SHP77 treated with DMSO at 0.1 percent for 48 hours (cell line): ENCODE measurements at regions not wholly inside any gene's neighbourhood (a gene's known extent, or its start where the extent isn't known, plus 50 kb on each side); places are given as distances from the start of the nearest gene placed in this dataset.
A peak's percentile ranks its signal among the peaks of the same experiment; 100 is the strongest.

ENCODE experiments used
- DNase-seq: peaks from one replicate; lab custom pipeline; 2025; lab: John Stamatoyannopoulos, UW

GRCh38 chr3:158970006-158970405 lies 168.2 kb downstream of the MFSD1 start:
- DNase-seq, result no peak

DNA sequence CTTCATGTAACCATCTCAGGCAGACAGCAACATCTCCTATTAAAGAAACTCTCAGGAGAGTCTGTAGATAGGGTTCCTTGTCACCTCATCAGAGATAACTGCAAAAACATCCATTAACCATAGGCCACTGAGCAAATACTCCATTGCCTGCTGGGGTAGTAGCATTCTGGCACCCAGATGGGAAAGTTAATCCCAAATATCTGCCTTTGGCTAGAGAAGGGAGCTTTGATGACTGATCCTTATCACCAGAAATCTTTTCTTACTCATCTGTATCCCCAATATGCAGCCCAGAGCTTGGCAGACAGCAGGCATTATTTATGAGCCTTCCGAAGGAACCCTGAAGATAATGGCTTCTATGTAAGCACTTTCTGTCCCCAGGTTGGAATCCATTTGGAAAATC lies 173.1 kb downstream of the MFSD1 start:
- DNase-seq, result no peak

DNA sequence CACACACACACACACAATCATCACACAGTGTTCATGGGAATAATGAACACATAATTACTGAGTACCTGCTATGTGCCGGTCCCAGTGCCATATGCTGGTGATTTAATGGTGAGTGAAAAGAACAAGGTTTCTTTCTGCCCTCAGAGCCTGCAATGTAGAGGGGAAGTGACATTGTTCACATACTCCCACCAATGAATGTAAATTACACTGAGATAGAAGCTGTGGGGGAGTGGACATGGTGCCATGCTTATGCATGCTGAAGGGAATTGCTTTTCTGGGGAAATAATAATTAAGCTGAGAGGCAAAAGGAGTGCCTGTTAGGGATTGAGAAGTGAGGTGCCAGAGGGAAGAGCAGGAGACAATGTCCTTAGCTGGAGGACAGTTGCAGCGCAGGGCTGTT lies 175.1 kb downstream of the MFSD1 start:
- no peak for DNase-seq

DNA sequence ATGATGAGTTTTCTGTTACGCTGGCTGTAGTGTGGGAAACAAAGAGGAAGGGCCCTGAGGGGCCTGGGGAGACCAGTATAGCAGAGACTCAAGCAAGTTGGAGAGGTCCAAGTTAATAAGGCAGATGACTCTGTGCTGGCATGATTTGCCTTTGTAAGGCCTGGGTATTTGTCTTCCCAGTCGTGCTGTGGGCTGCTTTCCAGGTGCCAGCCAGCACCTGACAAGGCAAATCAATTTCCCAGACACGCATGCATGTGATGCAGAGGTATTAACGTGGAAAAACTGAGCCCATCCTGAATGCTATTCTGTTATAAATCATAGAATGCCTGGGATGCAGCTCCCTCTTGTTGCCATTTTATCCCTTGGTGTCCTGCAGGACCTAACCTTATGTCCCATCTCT lies 175.6 kb downstream of the MFSD1 start:
- DNase-seq, result no peak

DNA sequence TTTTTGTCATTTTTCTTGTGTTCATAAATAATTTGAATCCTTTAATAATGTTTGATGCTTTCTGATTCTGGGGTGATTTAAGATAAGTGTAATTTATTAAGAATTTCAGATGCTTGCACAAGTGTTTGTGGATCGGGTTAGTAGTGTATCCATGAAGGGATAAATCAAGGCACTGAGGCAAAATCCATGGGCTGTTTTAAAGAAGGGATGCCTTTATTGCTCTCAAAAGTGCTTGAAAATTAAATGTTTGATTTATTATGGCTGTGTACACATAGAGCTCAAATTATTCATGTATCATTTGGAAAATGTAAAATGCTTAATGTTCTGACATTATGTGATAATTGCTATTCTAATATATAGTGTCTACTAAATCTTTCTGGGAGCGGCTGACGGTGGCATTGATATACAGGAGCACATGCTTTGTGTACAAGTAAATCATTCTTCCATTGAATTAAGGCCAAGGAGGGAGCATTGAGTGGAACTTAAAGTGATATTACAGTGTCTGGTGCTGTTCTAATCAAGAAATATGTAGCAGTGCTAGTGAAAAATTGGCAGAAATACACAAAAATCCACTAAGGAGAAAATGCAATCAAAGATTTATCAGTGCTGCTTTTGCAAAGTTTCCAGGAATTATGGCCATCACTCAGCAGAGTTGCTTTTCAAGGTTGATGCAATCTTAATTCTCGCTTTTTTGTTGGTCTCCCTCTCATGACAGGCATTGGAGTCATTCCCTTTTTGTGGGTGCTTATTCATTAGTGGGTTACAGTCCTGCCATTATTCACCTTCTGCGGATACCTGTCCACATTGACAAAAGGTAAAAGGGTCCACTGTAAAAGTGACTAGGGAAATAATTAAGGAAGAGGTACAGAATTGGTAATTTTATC lies 181.6 kb downstream of the MFSD1 start:
- no peak for DNase-seq

DNA sequence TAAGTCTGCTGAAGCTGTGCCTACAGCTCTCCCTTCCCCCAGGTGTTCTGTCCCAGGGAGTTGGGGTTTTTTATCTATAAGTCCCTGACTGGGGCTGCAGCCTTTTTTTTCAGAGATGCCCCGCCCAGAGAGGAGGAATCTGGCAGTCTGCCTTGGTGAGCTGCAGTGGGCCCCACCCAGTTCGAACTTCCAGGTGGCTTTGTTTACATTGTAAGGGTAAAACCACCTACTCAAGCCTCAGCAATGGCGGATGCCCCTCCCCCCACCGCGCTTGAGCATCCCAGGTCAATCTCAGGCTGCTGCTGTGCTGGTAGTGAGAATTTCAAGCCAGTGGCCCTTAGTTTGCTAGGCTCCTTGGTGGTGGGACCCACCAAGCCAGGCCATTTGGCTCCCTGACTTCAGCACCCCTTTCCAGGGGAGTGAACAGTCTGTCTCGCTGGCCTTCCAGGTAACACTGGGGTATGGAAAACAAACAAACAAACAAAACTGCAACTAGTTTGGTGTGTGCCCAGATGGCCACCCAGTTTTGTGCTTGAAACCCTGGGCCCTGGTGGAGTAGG lies 189.4 kb downstream of the MFSD1 start:
- peak; percentile 69 for DNase-seq

GRCh38 chr3:158992463-158992862 lies 190.6 kb downstream of the MFSD1 start:
- no peak for DNase-seq

DNA sequence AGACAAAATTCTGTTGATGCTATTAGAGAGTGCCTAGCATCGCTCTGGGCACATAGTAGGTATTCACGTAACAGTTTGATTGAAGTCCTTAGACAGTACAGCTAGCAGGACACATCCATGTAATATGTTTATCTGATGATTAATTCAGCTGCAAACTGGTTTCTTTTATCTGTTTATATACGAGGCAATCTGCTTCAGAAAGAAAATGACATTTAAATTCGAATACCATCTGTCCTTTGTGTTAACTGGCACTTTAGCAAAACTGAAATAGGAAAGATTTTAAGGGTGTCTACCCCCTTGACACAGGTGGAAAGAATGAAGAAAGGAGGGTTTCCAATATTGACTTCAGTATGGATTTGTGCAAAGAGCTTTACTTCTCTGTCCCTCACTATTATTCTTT lies 192.5 kb downstream of the MFSD1 start:
- no peak for DNase-seq

- DNase-seq, result no peak
Measured at GRCh38 chr3:159001711-159002110, 199.9 kb downstream of the MFSD1 start.

DNA sequence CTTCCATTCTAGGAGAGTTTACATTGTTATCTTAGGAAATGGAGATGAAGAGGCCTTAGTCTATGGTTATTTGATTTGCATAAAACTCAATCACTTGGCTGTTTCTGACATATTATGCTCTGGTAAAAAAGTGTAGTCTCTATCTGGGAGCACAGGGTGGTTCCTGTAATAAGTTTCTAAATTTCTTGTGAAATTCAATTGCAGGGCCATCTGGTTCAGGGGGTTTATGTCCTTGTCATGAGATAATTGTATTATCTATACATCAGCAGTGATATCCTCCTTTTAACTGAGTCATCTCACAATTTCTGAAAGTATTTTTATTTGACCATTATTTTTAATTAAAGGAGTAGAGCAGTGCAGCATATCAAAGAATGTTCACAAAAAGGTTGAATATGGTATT lies 203.3 kb downstream of the MFSD1 start:
- DNase-seq, result no peak

DNA sequence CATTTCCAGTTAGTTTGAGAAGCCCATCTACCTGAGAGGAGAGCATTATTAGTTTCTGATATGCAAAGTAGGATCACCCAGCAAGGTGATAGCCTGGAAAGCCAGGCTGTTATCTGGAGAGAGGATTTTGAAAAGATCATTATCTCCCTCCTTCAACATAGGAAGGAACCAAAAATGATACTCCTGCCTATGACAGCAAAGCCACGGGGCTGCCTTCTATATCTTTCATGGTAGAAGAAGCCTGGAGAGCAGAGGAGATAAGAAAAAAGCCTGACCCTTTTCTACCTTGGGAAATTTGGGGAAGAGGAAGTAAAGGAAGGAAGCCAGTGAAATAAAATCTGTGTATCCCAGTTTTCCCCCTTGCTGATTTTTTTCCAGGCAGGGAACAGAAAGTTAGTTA lies 205.5 kb downstream of the MFSD1 start:
- DNase-seq, result no peak

DNA sequence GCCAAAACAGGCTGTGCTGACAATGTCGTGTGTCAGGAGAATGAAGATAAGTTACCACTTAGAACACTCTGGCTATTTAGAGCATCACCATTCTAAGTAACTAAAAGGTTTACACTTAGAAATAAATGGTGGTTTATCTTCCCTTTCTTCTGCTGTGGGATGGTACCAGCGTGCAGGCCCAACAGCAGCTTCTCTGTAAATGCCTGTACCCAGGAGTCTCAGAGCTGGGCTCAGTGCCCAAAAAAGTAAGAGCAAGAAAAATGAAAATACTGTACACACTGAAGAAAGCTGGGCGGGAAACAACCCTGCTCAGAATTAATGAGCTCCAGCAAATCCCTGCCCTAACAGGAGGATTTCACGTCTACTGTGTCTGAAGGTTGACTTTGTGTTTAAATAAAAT lies 206.5 kb downstream of the MFSD1 start:
- DNase-seq, result no peak

DNA sequence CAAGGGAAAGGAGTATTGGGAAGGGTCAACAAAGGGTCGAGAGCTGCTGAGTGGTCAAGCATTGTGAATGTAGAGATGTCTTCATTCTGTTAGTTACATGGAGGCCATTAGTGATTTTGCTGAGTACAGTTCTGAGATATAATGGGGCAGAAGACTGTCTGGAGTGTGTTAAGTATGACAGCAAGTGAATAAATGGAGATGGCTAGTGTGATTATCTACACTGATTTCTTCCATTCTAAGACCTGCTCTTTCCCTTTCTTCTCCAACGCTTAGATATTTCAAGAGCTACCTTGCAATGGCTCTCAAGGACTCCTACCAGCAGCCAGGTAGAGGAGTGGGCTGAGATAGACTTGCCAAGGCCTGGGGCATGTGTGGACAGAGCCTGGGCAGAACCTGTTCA lies 216.5 kb downstream of the MFSD1 start:
- DNase-seq, result no peak

GRCh38 chr3:159025733-159026132 lies 223.9 kb downstream of the MFSD1 start:
- no peak for DNase-seq

DNA sequence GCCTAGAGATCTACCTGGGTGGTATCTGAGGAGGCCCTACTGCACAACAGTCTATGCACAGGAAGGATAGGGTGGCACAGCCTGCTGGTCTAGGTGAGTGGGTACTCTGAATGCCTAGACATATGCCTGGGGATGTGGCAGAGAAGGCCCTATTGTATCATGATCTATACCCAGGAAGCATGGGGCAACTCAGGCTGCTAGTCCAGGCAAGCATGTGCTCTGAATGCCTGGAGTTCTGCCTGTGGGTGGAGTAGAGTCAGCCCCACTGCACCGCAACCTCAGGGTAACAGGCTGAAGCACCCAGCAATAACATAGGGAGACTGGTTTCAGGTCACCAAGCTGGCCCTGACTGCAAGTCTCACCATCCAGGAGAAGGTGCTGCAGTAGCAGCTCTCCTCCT lies 224.7 kb downstream of the MFSD1 start:
- DNase-seq, result no peak

DNA sequence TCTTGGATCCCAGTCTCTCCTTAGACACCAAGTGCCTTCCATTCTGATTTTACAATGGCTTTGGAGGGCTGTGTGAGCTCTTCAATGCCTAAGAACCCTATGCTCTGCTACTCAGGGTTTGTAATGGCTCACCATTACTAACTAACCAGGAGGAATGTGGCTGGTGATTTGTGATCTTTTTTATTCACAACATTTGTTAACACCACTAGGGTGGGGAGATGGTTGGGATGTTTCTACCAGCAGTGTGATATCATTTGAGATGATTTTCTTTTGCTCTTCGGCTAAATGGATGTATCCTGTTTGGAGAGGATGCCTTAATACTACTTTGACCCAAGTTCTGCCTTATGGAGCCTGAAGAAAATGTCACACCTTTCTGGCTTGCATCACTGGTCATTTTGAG lies 226.9 kb downstream of the MFSD1 start:
- no peak for DNase-seq

GRCh38 chr3:159029306-159030026 lies 227.6 kb downstream of the MFSD1 start:
- no peak for DNase-seq

DNA sequence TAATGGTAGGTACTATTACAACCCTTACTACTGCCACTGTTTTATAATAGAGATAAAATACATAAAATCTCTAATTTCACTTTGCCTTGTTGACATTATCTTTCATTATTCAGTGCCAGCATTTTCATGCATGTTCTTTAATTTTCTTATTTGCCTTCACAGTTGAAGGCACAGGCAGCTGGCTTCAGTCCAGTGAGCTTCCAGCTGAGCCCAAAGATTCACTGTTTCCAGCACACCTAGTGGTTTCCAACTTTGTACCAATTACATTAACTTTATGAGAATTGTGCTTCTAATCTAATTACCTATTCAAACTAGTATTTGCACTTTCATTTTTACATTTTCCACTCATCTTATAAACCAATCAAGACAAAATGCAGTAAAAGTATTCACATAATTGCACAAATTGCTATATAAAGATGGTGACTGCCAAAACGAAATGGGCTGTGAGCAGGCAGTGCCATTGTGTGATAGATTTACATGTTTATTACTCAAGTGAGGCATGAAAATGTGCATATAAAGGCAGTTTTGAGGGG lies 228.3 kb downstream of the MFSD1 start:
- no peak for DNase-seq

GRCh38 chr3:159030886-159031679 lies 229.2 kb downstream of the MFSD1 start:
- DNase-seq, result no peak

GRCh38 chr3:159032311-159032710 lies 230.5 kb downstream of the MFSD1 start:
- DNase-seq, result no peak

DNA sequence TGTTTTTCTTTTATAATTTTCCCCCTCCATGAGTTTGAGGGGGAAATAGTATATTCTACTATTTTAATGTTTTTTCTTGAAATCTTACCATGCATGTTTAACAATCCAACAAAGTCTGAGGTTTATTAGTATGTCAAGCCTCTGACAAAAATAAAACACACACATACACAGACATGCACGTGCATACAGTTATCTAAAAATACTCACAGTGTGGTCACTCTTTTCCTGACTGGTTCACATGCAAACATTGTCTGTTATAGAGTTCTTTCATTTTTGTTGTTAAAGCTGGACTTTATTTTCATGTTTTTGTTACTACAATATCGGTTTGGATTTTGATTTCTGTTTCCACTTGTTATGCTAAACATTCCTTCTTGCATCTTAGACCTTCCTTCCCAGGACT lies 236.6 kb downstream of the MFSD1 start:
- DNase-seq, result no peak

- DNase-seq, result no peak
Measured at GRCh38 chr3:159039286-159039685, 237.4 kb downstream of the MFSD1 start.
